SK-N-SH (cell line): ENCODE measurements at regions not wholly inside any gene's neighbourhood (a gene's known extent, or its start where the extent isn't known, plus 50 kb on each side); places are given as distances from the start of the nearest gene placed in this dataset.
"Not testable (repeated sequence)": the region's sequence is repeated elsewhere in the genome, so short reads cannot be mapped to it uniquely, and the experiment has no call there.

ENCODE experiments used
- CTCF ChIP-seq: fragments of 200-600 bp; sonication (generic); IDR thresholded peaks from 2 replicates; pipeline ENCODE4 v1.6.1; 2017; ENCODE audit warnings: antibody characterized with exemption, mild to moderate bottlenecking, moderate library complexity
- MEF2A ChIP-seq: IDR thresholded peaks from 2 replicates; pipeline ENCODE4 v1.4.0; 2012; ENCODE audit warnings: low read depth, borderline replicate concordance
- RAD21 ChIP-seq: IDR thresholded peaks from 2 replicates; pipeline ENCODE4 v1.6.1; 2012; ENCODE audit warnings: mild to moderate bottlenecking, low read length
- SMC3 ChIP-seq: IDR thresholded peaks from 2 replicates; pipeline ENCODE4 v1.6.1; 2012; ENCODE audit warnings: low read depth, low read length, improper control_type of control experiment
- USF1 ChIP-seq: IDR thresholded peaks from 2 replicates; pipeline ENCODE4 v1.4.0; 2012; ENCODE audit warnings: low read depth, borderline replicate concordance

GRCh38 chrX:89539150-89539549 is 382.6 kb upstream of the TGIF2LX start:
- not testable (repeated sequence) for TF ChIP-seq CTCF, SMC3, USF1, RAD21, MEF2A
